Stimulated activated CD8-positive, alpha-beta memory T cell treated with anti-CD3 and anti-CD28 coated beads, Interleukin-15, amount 100 ng/mL, for 1 hour (primary cell): ENCODE measurements at regions not wholly inside any gene's neighbourhood (a gene's known extent, or its start where the extent isn't known, plus 50 kb on each side); places are given as distances from the start of the nearest gene placed in this dataset.
"Not testable (repeated sequence)": the region's sequence is repeated elsewhere in the genome, so short reads cannot be mapped to it uniquely, and the experiment has no call there.

Experiments used
- DNase-seq: peaks from one replicate; pipeline ENCODE4 v3.0.0-alpha.2; 2020; ENCODE audit warnings: low read depth

DNA sequence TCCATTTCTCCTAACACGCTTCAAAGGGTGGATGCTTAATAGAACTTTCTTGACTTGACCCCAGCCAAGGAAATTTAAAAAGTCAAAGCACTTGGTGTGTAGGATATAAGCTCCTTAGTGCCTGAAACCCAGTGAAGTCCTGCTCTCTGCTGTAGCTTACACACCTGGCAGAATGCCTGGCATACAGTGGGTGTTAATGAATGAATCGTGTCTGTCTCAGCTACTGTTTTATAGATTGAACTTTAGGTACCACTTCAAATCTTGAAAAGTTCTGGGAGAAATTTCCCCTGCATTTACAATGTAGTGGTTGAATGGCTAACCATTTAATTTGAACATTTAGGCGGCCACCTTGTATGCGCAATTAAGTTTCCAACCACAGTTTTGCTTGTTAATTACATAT, 70.5 kb upstream of the ZNF217 start:
- DNase-seq = no peak

DNA sequence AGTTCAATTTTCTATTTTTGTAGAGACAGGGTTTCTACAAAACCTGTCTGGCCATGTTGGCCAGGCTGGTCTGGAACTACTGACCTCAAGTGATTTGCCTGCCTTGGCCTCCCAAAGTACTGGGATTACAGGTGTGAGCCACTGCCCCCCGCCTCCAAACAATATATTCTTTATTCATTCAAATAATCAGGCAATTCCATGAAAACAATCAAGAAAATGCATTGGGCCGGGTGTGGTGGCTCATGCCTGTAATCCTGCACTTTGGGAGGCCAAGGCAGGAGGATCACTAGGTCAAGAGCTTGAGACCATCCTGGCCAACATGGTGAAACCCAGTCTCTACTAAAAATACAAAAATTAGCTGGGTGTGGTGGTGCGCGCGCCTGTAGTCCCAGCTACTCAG, 69.9 kb upstream of the ZNF217 start:
- DNase-seq = not testable (repeated sequence)

DNA sequence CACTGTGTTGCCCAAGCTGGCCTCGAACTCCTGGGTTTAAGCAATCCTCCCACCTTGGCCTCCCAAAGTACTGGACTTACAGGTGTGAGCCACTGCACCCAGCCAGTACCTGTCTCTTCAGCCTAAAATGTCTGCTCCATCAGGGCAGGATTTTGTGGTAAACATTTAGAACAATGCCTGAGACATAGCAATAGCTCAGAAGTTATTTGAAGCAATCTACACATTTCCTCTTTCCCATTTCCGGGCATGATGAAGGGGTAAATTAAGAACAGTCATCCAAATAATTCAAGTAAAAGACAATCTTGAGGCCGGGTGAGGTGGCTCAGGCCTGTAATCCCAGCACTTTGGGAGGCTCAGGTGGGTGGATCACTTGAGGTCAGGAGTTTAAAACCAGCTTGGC, 69.0 kb upstream of the ZNF217 start:
- DNase-seq = no peak

DNA sequence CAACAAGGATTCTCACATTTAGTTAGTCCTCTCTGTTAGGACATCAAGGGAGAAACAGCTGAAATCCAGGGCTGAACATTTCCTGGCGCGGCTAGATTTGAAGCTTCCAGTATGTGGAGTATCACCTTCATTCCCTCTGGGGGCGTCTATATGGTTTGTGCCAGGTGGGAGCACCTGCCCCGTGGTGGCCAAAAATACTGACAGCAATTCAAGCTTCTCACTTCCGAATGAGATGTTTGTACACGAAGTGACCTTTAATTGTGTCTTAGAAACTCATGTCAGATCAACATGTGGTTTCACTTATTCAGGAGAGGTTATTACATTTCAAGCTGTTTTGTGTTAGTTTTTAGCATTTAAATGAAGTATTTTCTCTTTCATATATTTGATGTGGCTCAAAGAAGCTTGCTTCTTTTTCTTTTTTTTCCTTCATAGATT, 67.3 kb upstream of the ZNF217 start:
- no peak for DNase-seq

DNA sequence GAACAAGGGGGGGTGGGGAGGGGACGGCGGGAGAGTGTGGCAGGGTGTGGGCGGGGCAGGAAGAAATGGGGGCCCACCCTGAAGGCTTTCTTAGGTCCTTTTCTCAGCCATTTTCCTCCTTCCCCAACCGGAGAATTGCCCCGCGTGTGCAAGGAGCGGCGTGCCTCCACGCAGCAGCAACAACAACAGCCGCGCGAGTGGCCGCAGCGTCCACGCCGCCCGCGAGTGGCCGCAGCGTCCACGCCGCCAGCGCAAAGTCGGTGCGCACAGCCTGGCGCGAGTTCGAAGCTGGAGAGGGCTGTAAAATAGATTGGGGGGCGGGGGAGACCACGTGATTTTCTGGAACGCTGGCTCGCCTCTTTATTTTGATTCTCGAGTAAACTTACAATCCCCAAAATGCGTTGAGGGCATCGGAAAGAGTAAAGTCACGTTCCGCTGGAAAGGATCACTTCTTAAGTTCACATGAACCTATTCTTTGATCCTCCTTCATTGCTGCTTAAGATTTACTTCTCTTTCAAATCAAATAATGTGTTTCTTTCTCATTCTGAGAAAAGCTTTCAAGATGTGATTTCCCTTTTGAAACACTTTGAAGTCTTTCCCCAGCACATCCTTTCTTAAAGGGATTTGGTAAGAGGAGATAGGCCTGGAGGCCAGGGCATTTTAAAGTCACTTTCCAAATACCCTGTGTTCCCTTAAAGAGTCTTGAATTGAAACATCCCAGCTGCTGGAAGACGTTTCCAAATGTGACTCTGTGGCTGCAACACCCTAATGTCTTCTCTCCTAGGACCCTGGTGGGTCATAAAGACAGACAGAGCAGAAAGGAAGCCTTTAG, 66.7 kb upstream of the ZNF217 start:
- peak; percentile 16 for DNase-seq

DNA sequence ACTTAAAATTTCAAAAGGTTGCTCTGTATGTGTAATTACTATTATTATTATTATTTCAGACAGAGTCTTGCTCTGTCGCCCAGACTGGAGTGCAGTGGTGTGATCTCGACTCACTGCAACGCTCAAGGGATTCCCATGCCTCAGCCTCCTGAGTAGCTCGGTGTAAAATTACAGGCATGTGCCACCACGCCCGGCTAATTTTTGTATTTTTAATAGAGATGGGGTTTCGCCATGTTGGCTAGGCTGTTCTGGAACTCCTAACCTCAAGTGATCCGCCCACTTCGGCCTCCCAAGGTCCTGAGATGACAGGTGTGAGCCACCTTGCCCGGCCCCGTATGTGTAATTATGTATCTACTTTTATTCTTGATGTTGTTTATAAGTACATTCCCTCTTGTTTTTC, 65.3 kb upstream of the ZNF217 start:
- DNase-seq = no peak

DNA sequence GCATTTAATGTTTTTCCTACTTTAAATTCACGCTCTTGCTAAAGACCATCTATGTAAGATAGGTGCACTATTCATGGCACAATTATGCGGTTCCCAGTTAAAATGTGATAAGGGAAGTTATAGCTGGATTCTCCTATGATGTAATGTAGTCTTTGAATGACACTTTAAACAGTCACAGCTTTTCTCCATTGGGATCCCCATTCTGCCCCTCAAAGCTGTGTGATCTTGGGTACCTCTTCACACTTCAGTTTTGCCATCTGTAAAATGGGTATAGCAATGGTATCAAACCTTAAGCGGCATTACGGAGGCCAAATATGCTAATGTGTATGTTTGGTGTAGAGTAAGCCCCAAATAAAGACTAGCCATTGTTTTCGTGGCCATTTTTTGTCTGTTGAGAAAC, 64.7 kb upstream of the ZNF217 start:
- DNase-seq = no peak

DNA sequence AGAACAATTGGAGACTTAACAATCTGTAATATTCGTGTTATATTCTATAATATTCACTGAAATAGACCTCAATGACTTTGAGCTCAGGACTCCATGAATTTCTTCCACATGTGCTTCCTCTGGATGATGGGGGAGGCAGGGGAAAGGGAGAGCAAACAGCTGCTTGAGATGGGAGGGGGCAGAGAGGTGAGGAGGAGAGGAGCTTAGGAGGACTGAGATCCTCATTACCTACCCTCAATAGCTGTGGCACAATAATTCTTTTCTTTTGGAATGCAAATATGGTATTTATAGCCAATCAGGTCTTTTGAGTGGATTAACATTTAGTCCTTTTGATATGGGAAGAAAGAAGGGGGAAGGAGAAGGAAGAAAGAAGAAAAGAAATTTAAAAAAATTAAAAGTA, 64.1 kb upstream of the ZNF217 start:
- DNase-seq = no peak

DNA sequence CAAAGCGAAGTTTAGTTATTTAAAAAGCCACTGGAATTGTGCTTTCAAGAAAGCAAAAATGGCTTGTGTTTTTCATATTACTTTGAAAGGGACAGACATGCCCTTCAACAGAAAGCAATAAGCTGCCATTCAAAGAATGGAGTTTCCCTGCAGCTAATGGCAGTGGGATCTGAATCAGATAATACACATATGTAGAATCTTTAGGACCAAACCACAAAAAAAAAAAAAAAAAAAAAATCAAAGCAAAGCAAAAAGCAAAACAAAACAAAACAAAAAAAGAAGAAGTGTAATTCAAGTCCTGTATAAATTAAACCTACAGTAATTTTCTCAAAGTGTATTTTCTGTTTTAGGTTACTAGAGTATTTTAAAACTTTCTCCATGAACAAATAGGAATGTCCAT, 63.6 kb upstream of the ZNF217 start:
- DNase-seq = no peak

DNA sequence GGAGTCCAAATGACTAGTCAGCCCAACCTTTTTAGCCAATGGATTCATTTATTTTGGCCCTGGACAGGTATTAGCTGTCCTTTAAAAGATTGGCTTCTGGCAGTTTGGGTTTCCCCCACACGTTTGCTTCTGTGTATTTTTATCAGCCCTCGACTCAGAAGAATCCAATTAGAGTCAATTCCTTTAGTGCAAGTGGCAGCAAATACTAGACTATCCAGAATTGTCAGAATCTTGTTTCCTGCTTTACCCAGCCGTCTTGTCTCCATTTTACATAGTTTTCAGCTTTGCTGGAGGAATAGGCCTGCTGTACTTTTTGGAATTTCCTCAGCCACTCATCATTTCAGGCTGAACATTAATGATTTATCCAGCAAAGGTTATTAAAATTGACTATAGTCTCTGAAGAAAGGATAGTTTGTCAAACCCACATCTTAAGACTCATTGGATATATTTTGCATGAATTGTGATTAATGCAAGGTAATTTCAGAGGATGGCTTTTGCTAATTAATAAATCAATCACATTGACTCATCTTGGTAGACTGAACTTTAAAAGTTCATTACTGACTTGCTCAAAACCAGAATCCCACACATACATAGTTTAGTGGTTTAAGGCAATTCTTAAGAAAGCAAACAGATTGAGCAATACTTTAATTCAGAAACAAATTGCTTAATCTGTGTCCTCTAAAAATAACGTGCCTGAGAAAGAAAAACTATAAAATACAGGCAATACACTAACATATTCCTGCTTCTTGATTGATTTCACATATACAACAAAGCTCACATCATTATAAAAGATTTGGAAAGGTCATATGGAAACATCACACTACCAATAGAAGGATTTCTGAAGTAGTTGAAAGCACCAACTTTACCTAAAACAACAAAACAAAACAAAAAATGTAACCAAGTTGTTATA, 62.9 kb upstream of the ZNF217 start:
- no peak for DNase-seq

DNA sequence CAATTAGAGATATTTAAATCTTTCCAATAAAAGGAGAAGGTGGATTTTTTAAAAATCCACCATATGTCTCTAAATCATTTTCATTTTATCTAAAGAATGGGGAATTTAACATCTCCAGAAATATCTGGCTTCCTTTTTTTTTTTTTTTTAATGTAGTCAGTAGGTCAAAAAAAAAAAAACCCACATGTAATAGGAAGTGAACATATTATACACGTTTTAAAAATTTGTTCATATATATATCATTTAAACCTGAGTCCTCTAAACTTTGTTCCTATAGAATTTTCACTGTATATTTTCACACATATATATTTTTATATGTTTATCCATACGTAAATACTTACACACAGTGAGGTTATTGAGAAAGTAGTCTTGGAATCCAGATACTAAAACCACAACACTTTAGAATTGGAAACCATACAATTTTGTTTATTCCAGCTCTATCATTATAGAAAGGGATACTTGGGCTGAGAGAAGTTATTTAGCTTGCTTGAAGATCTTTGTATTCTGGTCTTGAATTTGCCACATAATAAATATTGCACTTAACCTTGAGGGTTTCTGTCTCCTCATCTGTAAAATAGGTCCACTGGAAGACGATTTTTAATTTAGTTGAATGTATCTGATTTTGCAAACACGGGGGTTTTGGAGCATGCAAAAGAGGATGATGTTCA, 62.1 kb upstream of the ZNF217 start:
- no peak for DNase-seq

DNA sequence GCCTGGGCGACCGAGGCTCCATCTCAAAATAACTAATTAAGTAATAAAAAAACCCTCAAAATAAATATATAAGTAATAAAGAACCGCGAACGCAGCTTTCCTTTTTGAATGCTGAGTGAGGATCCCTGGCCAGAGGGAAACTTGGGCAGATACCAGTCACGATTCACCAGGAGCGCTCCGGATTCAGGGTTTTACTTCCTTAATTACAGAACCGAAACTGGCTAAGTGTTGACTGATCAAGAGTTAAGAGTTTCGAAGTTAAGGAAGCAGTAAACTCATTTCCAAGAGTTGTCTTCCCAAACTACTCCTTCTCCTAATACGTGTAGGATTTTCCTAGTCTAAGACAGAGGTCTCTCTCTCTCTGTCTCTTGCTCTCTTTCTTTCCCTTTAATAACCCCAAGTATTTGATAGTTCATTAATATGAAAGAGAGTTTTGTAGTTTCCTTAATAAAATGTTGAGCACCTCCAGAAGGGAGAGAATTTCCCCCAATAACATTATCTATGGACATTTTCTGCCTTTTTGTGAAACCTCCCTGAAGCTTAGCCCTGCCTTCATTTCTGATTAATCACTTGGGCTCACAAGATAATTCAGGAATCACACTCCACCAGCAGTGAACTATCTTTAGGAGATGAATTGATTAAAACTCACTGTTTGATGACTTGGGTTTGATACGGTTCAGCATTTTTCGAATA, 61.4 kb upstream of the ZNF217 start:
- DNase-seq = no peak

DNA sequence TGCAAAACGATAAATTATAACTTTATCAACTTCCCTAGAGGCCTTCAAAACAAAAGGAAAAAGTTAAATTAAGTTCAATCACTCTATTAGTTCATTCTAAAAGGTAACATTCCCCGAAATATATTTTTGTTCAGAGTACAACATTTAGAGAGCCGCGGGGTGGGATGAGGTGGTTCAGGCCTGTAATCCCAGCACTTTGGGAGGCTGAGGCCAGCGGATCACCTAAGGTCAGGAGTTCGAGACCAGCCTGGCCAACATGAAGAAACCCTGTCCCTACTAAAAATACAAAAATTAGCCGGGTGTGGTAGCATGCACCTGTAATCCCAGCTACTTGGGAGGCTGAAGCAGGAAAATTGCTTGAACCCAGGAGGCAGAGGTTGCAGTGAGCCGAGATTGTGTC, 60.9 kb upstream of the ZNF217 start:
- not testable (repeated sequence) for DNase-seq

DNA sequence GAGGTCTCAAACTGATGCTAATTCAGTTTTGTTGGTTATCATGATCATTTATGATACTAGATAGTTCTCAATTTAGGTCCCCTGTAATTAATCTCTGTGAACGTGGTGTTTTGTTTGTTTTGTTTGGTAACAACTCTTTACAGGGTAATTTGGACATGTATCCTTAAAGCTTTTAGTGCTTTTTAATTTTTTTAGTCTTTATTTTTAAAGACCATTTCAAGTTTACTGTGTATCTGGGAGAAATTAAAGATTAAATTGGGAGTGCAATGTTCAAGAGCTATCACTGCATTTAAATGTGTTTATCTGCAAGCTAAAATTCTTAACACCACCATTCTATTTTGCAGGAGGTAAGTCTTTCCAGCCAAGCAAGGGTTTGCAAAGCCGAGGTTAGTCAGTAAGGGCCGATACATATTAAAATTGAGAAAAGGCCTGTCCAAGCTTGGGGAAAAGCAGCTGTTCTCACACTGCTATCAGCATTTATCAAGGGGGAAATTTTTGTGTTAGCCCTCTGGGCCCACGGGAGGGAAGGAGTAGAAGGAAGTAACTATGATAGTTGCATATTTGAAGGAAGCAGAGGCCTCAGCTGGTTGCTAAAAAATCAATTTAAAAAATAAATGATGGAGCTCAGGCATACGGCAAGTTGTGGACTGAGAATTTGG, 59.3 kb upstream of the ZNF217 start:
- no peak for DNase-seq

DNA sequence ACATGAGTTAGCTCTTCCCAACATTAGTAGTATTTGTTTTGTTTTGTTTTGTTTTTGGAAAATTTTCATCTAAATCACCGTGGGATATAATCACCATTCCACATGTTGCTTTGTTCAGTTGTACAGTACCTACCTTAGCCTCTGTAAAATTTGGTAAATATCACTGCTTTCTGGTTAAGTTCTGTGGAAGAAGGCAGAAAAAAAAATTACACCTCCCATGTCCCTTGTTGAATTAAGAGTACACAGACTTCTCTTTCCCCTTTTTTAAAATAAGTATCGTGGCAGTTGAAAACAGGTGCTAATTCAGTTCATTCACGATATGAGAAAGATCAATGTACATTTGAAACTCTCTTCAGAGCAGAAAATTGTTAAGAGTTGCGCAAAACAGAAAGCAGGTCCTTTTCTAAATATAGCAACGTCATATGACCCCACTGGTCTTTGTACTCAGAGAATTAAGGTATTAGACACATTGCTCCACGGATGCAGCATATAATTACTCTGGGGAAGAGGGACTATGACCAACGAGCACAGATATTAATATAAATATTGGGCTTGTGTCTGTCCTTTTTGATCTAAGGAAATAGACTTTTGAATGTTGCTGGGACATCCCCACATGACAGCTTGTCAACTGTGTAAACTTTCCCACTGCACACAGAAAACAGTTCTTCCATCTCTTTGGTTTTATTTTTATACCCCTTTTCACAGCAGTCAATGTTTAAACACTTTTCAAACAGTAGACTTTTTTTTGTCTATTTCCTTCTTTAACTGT, 58.6 kb upstream of the ZNF217 start:
- DNase-seq = no peak

DNA sequence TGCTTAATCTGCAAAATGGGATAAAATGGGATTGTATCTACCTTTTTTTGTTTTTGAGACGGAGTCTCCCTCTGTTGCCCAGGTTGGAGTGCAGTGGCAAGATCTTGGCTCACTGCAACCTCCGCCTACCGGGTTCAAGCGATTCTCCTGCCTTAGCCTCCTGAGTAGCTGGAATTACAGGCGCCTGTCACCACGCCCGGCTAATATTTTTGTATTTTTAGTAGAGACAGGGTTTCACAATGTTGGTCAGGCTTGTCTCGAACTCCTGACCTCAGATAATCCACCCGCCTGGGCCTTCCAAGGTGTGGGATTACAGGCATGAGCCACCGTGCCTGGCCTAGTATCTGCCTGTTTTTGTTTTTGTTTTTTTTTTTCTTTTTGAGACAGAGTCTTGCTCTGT, 55.9 kb upstream of the ZNF217 start:
- not testable (repeated sequence) for DNase-seq

DNA sequence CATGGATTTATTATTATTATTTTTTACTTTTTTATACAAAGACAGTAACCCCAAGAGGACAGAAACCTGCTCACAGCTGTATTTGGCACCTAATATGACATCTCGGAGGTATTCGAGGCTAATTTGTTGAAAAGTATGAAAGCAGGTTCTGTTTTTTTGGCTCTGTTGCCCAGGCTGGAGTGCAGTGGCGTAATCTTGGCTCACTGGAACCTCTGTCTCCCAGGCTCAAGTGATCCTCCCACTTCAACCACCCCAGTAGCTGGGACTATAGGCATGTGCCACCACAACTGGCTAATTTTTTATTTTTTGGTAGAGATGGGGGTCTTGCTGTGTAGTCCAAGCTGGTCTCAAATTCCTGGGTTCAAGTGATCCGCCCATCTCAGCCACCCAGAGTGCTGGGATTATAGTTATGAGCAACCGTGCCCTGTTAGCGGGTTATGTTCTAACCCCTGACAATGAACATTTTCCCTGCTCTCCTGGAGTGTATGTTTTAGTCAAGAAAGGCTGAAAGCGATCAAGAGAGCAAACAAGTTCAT, 53.7 kb upstream of the ZNF217 start:
- DNase-seq = no peak

DNA sequence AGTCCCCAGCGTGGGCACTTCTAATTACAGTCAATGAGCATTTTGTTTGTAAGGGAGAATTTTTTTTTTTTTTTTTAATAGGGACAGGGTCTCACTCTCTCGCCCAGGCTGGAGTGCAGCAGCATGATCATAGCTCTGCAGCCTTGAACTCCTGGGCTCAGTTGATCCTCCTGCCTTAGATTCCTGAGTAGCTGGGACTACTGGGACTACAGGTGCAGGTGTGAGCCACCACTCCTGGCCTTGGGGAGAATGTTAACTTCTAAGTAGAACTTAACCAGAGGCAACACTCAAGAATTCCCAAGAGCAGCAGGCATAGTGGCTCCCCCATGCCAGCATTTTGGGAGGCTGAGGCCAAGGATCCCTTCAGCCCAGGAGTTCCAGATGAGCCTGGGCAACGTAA, 52.9 kb upstream of the ZNF217 start:
- no peak for DNase-seq

DNA sequence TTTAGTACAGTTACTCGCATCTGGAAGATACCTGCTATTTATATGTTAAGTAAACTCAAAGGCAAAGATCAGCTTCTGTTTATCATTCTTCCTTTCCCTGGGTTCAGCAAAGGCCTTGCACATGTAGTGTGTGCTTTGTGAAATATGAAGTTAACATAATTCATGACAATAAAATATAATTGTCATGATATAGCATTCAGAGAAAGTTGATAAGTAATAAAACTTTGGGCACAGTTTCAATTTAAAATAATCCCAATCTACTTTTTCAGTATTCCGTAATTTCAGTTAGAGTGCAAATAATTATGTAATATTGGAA, 51.9 kb upstream of the ZNF217 start:
- DNase-seq = no peak

DNA sequence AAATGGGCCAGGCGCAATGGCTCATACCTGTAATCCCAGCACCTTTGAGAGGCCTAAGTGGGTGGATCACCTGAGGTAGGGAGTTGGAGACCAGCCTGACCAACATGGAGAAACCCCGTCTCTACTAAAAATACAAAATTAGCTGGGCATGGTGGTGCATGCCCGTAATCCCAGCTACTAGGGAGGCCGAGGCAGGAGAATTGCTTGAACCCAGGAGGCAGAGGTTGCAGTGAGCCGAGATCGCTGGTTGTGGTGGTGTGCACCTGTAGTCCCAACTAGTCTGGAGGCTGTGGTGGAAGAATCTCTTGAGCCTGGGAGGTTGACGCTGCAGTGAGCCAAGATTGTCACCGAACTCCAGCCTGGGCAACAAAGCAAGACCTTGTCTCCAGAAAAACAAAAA, 50.5 kb upstream of the ZNF217 start:
- DNase-seq = not testable (repeated sequence)
